ENCODE measurements at regions not wholly inside any gene's neighbourhood (a gene's known extent, or its start where the extent isn't known, plus 50 kb on each side); places are given as distances from the start of the nearest gene placed in this dataset.

GRCh38 chr3:19596408-19596807, 337.6 kb downstream of the EFHB start:
- TF ChIP-seq CTCF (IDR thresholded peaks at IDR 0.05) (no peak), POLR2A (IDR thresholded peaks at IDR 0.05) (no peak)
- Histone ChIP-seq H3K27me3 (no peaks in the 10 kb centered on the region), H3K36me3 (no peaks in the 10 kb centered on the region), H3K4me3 (replicated peaks in 1 of 3) (no peak overlapping the region), H3K9me3 (no peaks in the 10 kb centered on the region), H3K27ac (no peak overlapping the region), H3K4me1 (no peaks in the 10 kb centered on the region)
- DNase-seq: no peak
- WGBS, 2 donors: 93 to 97% methylated on average over 1 of the region's 1 CpG
- intact Hi-C loops (cut with DNase I): no loop called here

GRCh38 chr3:19595884-19596283, 338.1 kb downstream of the EFHB start:
- Histone ChIP-seq H3K4me3 (replicated peaks in 1 of 3) (no peak overlapping the region), H3K27me3 (no peaks in the 10 kb centered on the region), H3K27ac (no peak overlapping the region), H3K4me1 (no peaks in the 10 kb centered on the region), H3K9me3 (no peaks in the 10 kb centered on the region), H3K36me3 (no peaks in the 10 kb centered on the region)
- DNase-seq: no peak
- TF ChIP-seq CTCF (IDR thresholded peaks at IDR 0.05) (no peak), POLR2A (IDR thresholded peaks at IDR 0.05) (no peak)
- 69 to 75% methylated on average over 1 of the region's 1 CpG for WGBS, 2 donors
- intact Hi-C loops (cut with DNase I): no loop called here
